PC-9 (cell line): ENCODE measurements at regions not wholly inside any gene's neighbourhood (a gene's known extent, or its start where the extent isn't known, plus 50 kb on each side); places are given as distances from the start of the nearest gene placed in this dataset.

ENCODE experiments used
- EZH2 ChIP-seq: fragments of 200-600 bp; sonication (generic); IDR thresholded peaks from 2 replicates; pipeline ENCODE4 v1.8.0; 2017; ENCODE audit warnings: antibody characterized with exemption, low read depth
- TF ChIP-seq, protein P1 (sequence below): fragments of 200-600 bp; sonication (generic); conservative IDR thresholded peaks from 2 replicates; pipeline ENCODE4 v1.6.1; 2017; ENCODE audit warnings: mixed run types, antibody characterized with exemption, mild to moderate bottlenecking, moderate library complexity

DNA sequence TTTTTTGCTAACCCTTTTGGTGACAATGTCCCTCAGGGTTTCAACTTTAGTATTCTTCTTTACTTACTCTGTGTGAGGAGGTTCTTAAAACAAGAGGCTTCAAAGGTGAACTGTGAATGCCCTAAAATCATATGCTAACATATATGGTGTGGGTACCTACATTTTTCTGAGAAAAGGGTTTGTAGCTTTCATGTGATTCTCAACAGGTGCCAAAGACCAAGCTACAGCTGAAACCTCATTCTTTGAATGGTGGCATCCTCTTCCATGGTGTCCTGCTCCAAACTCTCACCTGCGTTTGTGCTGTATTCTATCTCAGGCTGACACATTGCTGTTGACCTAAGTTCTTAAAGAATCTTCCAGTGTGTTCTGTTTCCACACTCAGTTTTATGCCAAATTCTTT, 177.3 kb downstream of the PRL start:
- TF ChIP-seq, protein P1, sequence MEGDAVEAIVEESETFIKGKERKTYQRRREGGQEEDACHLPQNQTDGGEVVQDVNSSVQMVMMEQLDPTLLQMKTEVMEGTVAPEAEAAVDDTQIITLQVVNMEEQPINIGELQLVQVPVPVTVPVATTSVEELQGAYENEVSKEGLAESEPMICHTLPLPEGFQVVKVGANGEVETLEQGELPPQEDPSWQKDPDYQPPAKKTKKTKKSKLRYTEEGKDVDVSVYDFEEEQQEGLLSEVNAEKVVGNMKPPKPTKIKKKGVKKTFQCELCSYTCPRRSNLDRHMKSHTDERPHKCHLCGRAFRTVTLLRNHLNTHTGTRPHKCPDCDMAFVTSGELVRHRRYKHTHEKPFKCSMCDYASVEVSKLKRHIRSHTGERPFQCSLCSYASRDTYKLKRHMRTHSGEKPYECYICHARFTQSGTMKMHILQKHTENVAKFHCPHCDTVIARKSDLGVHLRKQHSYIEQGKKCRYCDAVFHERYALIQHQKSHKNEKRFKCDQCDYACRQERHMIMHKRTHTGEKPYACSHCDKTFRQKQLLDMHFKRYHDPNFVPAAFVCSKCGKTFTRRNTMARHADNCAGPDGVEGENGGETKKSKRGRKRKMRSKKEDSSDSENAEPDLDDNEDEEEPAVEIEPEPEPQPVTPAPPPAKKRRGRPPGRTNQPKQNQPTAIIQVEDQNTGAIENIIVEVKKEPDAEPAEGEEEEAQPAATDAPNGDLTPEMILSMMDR = no peak
- no peak for TF ChIP-seq EZH2
